ENCODE measurements at regions not wholly inside any gene's neighbourhood (a gene's known extent, or its start where the extent isn't known, plus 50 kb on each side); places are given as distances from the start of the nearest gene placed in this dataset.

- H3K9me3 Mint-ChIP-seq (ENCODE audit: unreplicated experiment), result peaks cover 2% of the 10 kb centered on the region
- FAIRE-seq (no peak), DNase-seq (ENCODE audit: low read depth) (no peak)
- no peak overlapping the region for H3K9ac ChIP-seq (ENCODE audit: low read length)
- peaks cover 9% of the 10 kb centered on the region for H3K27me3 Mint-ChIP-seq (ENCODE audit: low read depth, unreplicated experiment)
- H3K79me2 ChIP-seq (ENCODE audit: insufficient read depth, low read length), result no peaks in the 10 kb centered on the region
- no peak overlapping the region for H2AFZ ChIP-seq (ENCODE audit: low read depth, low read length)
- TF ChIP-seq CTCF (IDR thresholded peaks at IDR 0.05; ENCODE audit: insufficient read depth, low read depth, low read length), result no peak
- TF ChIP-seq EZH2 (IDR thresholded peaks at IDR 0.05; ENCODE audit: insufficient read depth, low read length), result no peak
- no peaks in the 10 kb centered on the region for H3K36me3 Mint-ChIP-seq (ENCODE audit: low read depth, unreplicated experiment)
- no peak overlapping the region for H3K4me3 Mint-ChIP-seq (ENCODE audit: unreplicated experiment)
- H3K4me1 ChIP-seq (ENCODE audit: insufficient read depth, low read length), result no peaks in the 10 kb centered on the region
- H3K27ac Mint-ChIP-seq (ENCODE audit: unreplicated experiment), result no peak overlapping the region
- H3K27me3 ChIP-seq (ENCODE audit: insufficient read depth, low read length), result peaks cover 3% of the 10 kb centered on the region
- no peaks in the 10 kb centered on the region for H4K20me1 ChIP-seq (ENCODE audit: insufficient read depth, low read length)
- no peak overlapping the region for H3K27ac ChIP-seq (ENCODE audit: low read depth, low read length)
- no peaks in the 10 kb centered on the region for H3K9me3 ChIP-seq (ENCODE audit: insufficient read depth, low read depth, low read length)
- no peaks in the 10 kb centered on the region for H3K36me3 ChIP-seq (ENCODE audit: insufficient read depth, low read length)
- peaks cover 3% of the 10 kb centered on the region for H3K4me1 Mint-ChIP-seq (ENCODE audit: low read depth, unreplicated experiment)
- H3K4me2 ChIP-seq (ENCODE audit: low read length), result no peak overlapping the region
- no peak overlapping the region for H3K4me3 ChIP-seq (ENCODE audit: insufficient read depth, low read depth, low read length)
Observed at GRCh38 chr11:46223252-46223513, 54.3 kb upstream of the CREB3L1 start.

- peaks cover 3% of the 10 kb centered on the region for H3K27me3 ChIP-seq (ENCODE audit: insufficient read depth, low read length)
- Mint-ChIP-seq H3K27me3 (ENCODE audit: low read depth, unreplicated experiment) (peaks cover 7% of the 10 kb centered on the region), H3K27ac (ENCODE audit: unreplicated experiment) (peak overlapping the region; percentile 77), H3K4me3 (ENCODE audit: unreplicated experiment) (no peak overlapping the region), H3K36me3 (ENCODE audit: low read depth, unreplicated experiment) (no peaks in the 10 kb centered on the region), H3K4me1 (ENCODE audit: low read depth, unreplicated experiment) (peaks cover 3% of the 10 kb centered on the region), H3K9me3 (ENCODE audit: unreplicated experiment) (peaks cover 2% of the 10 kb centered on the region)
- H3K4me2 ChIP-seq (ENCODE audit: low read length), result no peak overlapping the region
- DNase-seq (ENCODE audit: low read depth), result no peak
- TF ChIP-seq EZH2 (IDR thresholded peaks at IDR 0.05; ENCODE audit: insufficient read depth, low read length) (no peak), CTCF (IDR thresholded peaks at IDR 0.05; ENCODE audit: insufficient read depth, low read depth, low read length) (no peak)
- no peak overlapping the region for H3K9ac ChIP-seq (ENCODE audit: low read length)
- H3K9me3 ChIP-seq (ENCODE audit: insufficient read depth, low read depth, low read length), result no peaks in the 10 kb centered on the region
- H3K27ac ChIP-seq (ENCODE audit: low read depth, low read length), result no peak overlapping the region
- no peaks in the 10 kb centered on the region for H3K79me2 ChIP-seq (ENCODE audit: insufficient read depth, low read length)
- no peaks in the 10 kb centered on the region for H4K20me1 ChIP-seq (ENCODE audit: insufficient read depth, low read length)
- FAIRE-seq, result no peak
- no peak overlapping the region for H3K4me3 ChIP-seq (ENCODE audit: insufficient read depth, low read depth, low read length)
- no peaks in the 10 kb centered on the region for H3K4me1 ChIP-seq (ENCODE audit: insufficient read depth, low read length)
- peak overlapping the region; percentile 7 for H2AFZ ChIP-seq (ENCODE audit: low read depth, low read length)
- no peaks in the 10 kb centered on the region for H3K36me3 ChIP-seq (ENCODE audit: insufficient read depth, low read length)
Observed at GRCh38 chr11:46222490-46223251, 54.8 kb upstream of the CREB3L1 start.

- H3K4me3 ChIP-seq (ENCODE audit: insufficient read depth, low read depth, low read length), result no peak overlapping the region
- Mint-ChIP-seq H3K36me3 (ENCODE audit: low read depth, unreplicated experiment) (no peaks in the 10 kb centered on the region), H3K4me1 (ENCODE audit: low read depth, unreplicated experiment) (peaks cover 10% of the 10 kb centered on the region), H3K4me3 (ENCODE audit: unreplicated experiment) (no peak overlapping the region), H3K27ac (ENCODE audit: unreplicated experiment) (no peak overlapping the region), H3K27me3 (ENCODE audit: low read depth, unreplicated experiment) (no peaks in the 10 kb centered on the region), H3K9me3 (ENCODE audit: unreplicated experiment) (peaks cover 2% of the 10 kb centered on the region)
- H4K20me1 ChIP-seq (ENCODE audit: insufficient read depth, low read length), result no peaks in the 10 kb centered on the region
- H3K9me3 ChIP-seq (ENCODE audit: insufficient read depth, low read depth, low read length), result no peaks in the 10 kb centered on the region
- H3K9ac ChIP-seq (ENCODE audit: low read length), result no peak overlapping the region
- H3K27me3 ChIP-seq (ENCODE audit: insufficient read depth, low read length), result peaks cover 8% of the 10 kb centered on the region
- no peaks in the 10 kb centered on the region for H3K36me3 ChIP-seq (ENCODE audit: insufficient read depth, low read length)
- no peaks in the 10 kb centered on the region for H3K79me2 ChIP-seq (ENCODE audit: insufficient read depth, low read length)
- DNase-seq (ENCODE audit: low read depth), result no peak
- no peak for TF ChIP-seq EZH2 (IDR thresholded peaks at IDR 0.05; ENCODE audit: insufficient read depth, low read length)
- TF ChIP-seq CTCF (IDR thresholded peaks at IDR 0.05; ENCODE audit: insufficient read depth, low read depth, low read length), result no peak
- no peak overlapping the region for H3K27ac ChIP-seq (ENCODE audit: low read depth, low read length)
- peak overlapping the region; percentile 4 for H2AFZ ChIP-seq (ENCODE audit: low read depth, low read length)
- no peaks in the 10 kb centered on the region for H3K4me1 ChIP-seq (ENCODE audit: insufficient read depth, low read length)
- FAIRE-seq, result no peak
- H3K4me2 ChIP-seq (ENCODE audit: low read length), result no peak overlapping the region
Observed at GRCh38 chr11:46220313-46220712, 57.1 kb upstream of the CREB3L1 start.
